ENCODE measurements at regions not wholly inside any gene's neighbourhood (a gene's known extent, or its start where the extent isn't known, plus 50 kb on each side); places are given as distances from the start of the nearest gene placed in this dataset.
A peak's percentile ranks its signal among the peaks of the same experiment; 100 is the strongest.

GRCh38 chr9:93829271-93830011 is 125.7 kb downstream of the BARX1 start:
- DNase-seq (ENCODE audit: low spot score): no peak

GRCh38 chr9:93828331-93829097 is 126.6 kb downstream of the BARX1 start:
- DNase-seq (ENCODE audit: low spot score): no peak

- peak; percentile 26 for DNase-seq (ENCODE audit: low spot score)
Measured at GRCh38 chr9:93827545-93828330, 127.4 kb downstream of the BARX1 start.

GRCh38 chr9:93826905-93827544 is 128.1 kb downstream of the BARX1 start:
- DNase-seq (ENCODE audit: low spot score): no peak

- DNase-seq (ENCODE audit: low spot score): peak; percentile 9
Measured at GRCh38 chr9:93826209-93826608, 128.9 kb downstream of the BARX1 start.

GRCh38 chr9:93825348-93826115 is 129.6 kb downstream of the BARX1 start:
- DNase-seq (ENCODE audit: low spot score): no peak

- no peak for DNase-seq (ENCODE audit: low spot score)
Measured at GRCh38 chr9:93824386-93825294, 130.5 kb downstream of the BARX1 start.

- DNase-seq (ENCODE audit: low spot score): no peak
Measured at GRCh38 chr9:93823245-93824072, 131.7 kb downstream of the BARX1 start.

- no peak for DNase-seq (ENCODE audit: low spot score)
Measured at GRCh38 chr9:93822229-93822628, 132.9 kb downstream of the BARX1 start.

- no peak for DNase-seq (ENCODE audit: low spot score)
Measured at GRCh38 chr9:93821307-93821703, 133.8 kb downstream of the BARX1 start.

- no peak for DNase-seq (ENCODE audit: low spot score)
Measured at GRCh38 chr9:93820667-93821306, 134.4 kb downstream of the BARX1 start.

GRCh38 chr9:93819905-93820304 is 135.2 kb downstream of the BARX1 start:
- no peak for DNase-seq (ENCODE audit: low spot score)

GRCh38 chr9:93818827-93819472 is 136.2 kb downstream of the BARX1 start:
- no peak for DNase-seq (ENCODE audit: low spot score)

- no peak for DNase-seq (ENCODE audit: low spot score)
Measured at GRCh38 chr9:93818237-93818636, 136.9 kb downstream of the BARX1 start.

- no peak for DNase-seq (ENCODE audit: low spot score)
Measured at GRCh38 chr9:93815677-93816076, 139.5 kb downstream of the BARX1 start.

- DNase-seq (ENCODE audit: low spot score): no peak
Measured at GRCh38 chr9:93815135-93815534, 140.0 kb downstream of the BARX1 start.

GRCh38 chr9:93814077-93814956 is 140.8 kb downstream of the BARX1 start:
- DNase-seq (ENCODE audit: low spot score): no peak
